ENCODE measurements at regions not wholly inside any gene's neighbourhood (a gene's known extent, or its start where the extent isn't known, plus 50 kb on each side); places are given as distances from the start of the nearest gene placed in this dataset.
"Not testable (repeated sequence)": the region's sequence is repeated elsewhere in the genome, so short reads cannot be mapped to it uniquely, and the experiment has no call there.

GRCh38 chr5:77904362-77904761 lies 128.2 kb upstream of the TBCA start:
- TF ChIP-seq POLR2A (IDR thresholded peaks at IDR 0.05) (no peak), CTCF (IDR thresholded peaks at IDR 0.05) (no peak), POLR2AphosphoS5 (IDR thresholded peaks at IDR 0.05) (no peak), EP300 (IDR thresholded peaks at IDR 0.05) (no peak)
- Histone ChIP-seq H3K9me3 (no peaks in the 10 kb centered on the region), H3K27ac (no peak overlapping the region), H3K4me3 (no peak overlapping the region), H3K36me3 (no peaks in the 10 kb centered on the region), H3K27me3 (no peaks in the 10 kb centered on the region), H3K4me1 (no peaks in the 10 kb centered on the region)
- no peak for DNase-seq (ENCODE audit: low spot score in 2 of 2)
- 87% methylated on average over 3 of the region's 3 CpGs for WGBS

- H3K4me1 ChIP-seq, result no peaks in the 10 kb centered on the region
- no peaks in the 10 kb centered on the region for H3K9me3 ChIP-seq
- TF ChIP-seq CTCF (IDR thresholded peaks at IDR 0.05), result no peak
- TF ChIP-seq POLR2A (IDR thresholded peaks at IDR 0.05), result no peak
- TF ChIP-seq EP300 (IDR thresholded peaks at IDR 0.05), result no peak
- no peak for TF ChIP-seq POLR2AphosphoS5 (IDR thresholded peaks at IDR 0.05)
- no peak overlapping the region for H3K27ac ChIP-seq
- H3K36me3 ChIP-seq, result no peaks in the 10 kb centered on the region
- H3K27me3 ChIP-seq, result no peaks in the 10 kb centered on the region
- no peak for DNase-seq (ENCODE audit: low spot score in 2 of 2)
- WGBS, result 74% methylated on average over 3 of the region's 3 CpGs
- H3K4me3 ChIP-seq, result no peak overlapping the region
These were observed 124.6 kb upstream of the TBCA start for GRCh38 chr5:77900691-77901090.

DNA sequence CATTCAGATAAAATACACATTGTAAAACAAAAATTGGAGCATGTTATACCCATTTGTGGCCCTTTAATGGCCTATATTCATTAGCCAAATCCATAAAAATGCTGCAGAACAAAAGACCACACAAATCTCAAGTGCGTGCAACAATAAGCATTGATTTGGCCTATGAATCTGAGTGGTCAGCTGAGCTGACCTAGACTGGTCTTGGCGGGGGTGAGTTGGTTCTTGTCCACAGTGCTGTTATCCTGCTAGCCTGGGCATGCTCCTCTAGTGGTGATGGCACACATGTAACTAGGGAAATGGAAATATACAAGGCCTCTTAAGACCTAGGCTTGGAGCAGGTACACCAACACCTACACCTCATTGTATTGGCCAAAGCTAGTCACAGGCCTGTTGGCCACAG lies 122.2 kb upstream of the TBCA start:
- no peak overlapping the region for H3K27ac ChIP-seq
- no peak overlapping the region for H3K4me3 ChIP-seq
- H3K27me3 ChIP-seq, result no peaks in the 10 kb centered on the region
- DNase-seq (ENCODE audit: low spot score in 2 of 2), result no peak
- no peak for TF ChIP-seq EP300 (IDR thresholded peaks at IDR 0.05)
- no peak for TF ChIP-seq CTCF (IDR thresholded peaks at IDR 0.05)
- no peak for TF ChIP-seq POLR2A (IDR thresholded peaks at IDR 0.05)
- TF ChIP-seq POLR2AphosphoS5 (IDR thresholded peaks at IDR 0.05), result no peak
- H3K36me3 ChIP-seq, result no peaks in the 10 kb centered on the region
- WGBS, result 95% methylated on average over 2 of the region's 2 CpGs
- no peaks in the 10 kb centered on the region for H3K9me3 ChIP-seq
- no peaks in the 10 kb centered on the region for H3K4me1 ChIP-seq

- Histone ChIP-seq H3K4me3 (no peak overlapping the region), H3K36me3 (no peaks in the 10 kb centered on the region), H3K27ac (no peak overlapping the region), H3K9me3 (no peaks in the 10 kb centered on the region), H3K27me3 (no peaks in the 10 kb centered on the region), H3K4me1 (no peaks in the 10 kb centered on the region)
- WGBS, result 82% methylated on average over 3 of the region's 3 CpGs
- TF ChIP-seq CTCF (IDR thresholded peaks at IDR 0.05) (no peak), POLR2AphosphoS5 (IDR thresholded peaks at IDR 0.05) (no peak), EP300 (IDR thresholded peaks at IDR 0.05) (no peak), POLR2A (IDR thresholded peaks at IDR 0.05) (no peak)
- no peak for DNase-seq (ENCODE audit: low spot score in 2 of 2)
These were observed 120.2 kb upstream of the TBCA start for GRCh38 chr5:77896338-77896737.

DNA sequence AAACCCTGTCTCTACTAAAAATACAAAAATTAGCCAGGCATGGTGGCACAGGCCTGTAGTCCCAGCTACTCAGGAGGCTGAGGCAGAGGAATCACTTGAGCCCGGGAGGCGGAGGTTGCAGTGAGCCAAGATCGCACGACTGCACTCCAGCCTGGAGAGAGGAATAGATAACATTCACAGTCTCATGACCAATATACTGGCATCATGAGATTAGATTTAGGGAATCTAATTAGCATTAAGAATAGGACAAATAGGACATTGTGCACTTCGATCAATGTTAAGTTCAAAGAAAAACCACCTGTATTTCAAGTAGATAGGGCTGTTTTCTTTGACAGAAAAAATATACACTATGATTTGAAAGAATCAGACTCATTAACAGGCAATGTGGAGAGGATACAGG lies 118.0 kb upstream of the TBCA start:
- not testable (repeated sequence) for H3K9me3 ChIP-seq; H3K4me1 ChIP-seq; DNase-seq (ENCODE audit: low spot score in 2 of 2); H3K36me3 ChIP-seq; H3K27me3 ChIP-seq; H3K4me3 ChIP-seq; H3K27ac ChIP-seq
- 81% methylated on average over 5 of the region's 5 CpGs for WGBS

DNA sequence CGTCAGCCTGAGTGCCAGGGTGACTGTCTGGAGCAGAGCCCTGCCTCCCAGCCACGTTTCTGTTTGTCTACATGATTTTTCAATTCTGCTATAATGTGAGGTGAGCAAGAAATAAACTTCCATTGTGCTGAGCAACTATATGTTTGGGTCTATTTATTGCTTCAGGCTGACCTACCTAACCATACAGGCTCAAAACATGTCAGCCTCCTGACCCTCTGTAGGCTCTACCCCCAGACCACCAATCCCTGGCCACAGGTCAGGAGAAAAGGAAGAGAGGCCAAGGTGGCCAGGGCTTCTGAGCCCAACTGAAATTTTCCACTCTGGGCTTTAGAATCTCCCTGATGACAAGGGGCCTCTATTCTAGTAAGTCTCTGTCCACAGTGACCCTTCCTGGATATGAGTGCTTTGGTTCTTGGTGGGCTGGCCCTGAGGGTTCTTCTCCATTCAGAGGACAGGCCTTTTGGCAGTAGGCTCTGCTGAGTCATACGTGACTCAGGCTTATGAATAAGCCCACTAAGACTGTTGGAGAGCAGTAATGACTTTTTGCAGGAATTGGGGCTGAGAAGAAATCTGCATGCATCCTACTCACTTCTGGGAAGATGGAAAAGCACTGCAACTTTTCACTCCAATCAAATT lies 117.2 kb upstream of the TBCA start:
- no peak for DNase-seq (ENCODE audit: low spot score in 2 of 2)

More for the DNA sequence above, 117.2 kb upstream of the TBCA start:
- H3K9me3 ChIP-seq, result no peaks in the 10 kb centered on the region
- no peaks in the 10 kb centered on the region for H3K36me3 ChIP-seq
- 68% methylated on average over 3 of the region's 3 CpGs for WGBS
- H3K4me3 ChIP-seq, result no peak overlapping the region
- no peaks in the 10 kb centered on the region for H3K4me1 ChIP-seq
- no peak overlapping the region for H3K27ac ChIP-seq
- H3K27me3 ChIP-seq, result no peaks in the 10 kb centered on the region
- TF ChIP-seq POLR2A (IDR thresholded peaks at IDR 0.05) (no peak), EP300 (IDR thresholded peaks at IDR 0.05) (no peak), CTCF (IDR thresholded peaks at IDR 0.05) (no peak), POLR2AphosphoS5 (IDR thresholded peaks at IDR 0.05) (no peak)

Data from suprapubic skin (tissue), 4 donors.